Uterus (tissue), 3 donors: ENCODE measurements at regions not wholly inside any gene's neighbourhood (a gene's known extent, or its start where the extent isn't known, plus 50 kb on each side); places are given as distances from the start of the nearest gene placed in this dataset.

ENCODE experiments used
- DNase-seq, 2 donors: peaks; one replicate each; pipeline ENCODE4 v3.0.0-alpha.2; 2019 to 2020
- H3K27ac ChIP-seq, 2 donors: fragments of 200-600 bp; sonication (generic); 1 replicate in 1 of 2; 2 replicates in 1 of 2; pipeline ENCODE4 v1.5.1; 2016 to 2018
- H3K27me3 ChIP-seq, 2 donors: fragments of 200-600 bp; sonication (generic); one replicate each; pipeline ENCODE4 v1.5.1; 2018 to 2019; ENCODE audit warnings: control low read depth in 1 of 2
- H3K36me3 ChIP-seq, 2 donors: fragments of 200-600 bp; sonication (generic); one replicate each; pipeline ENCODE4 v1.5.1; 2019; ENCODE audit warnings: control low read depth in 1 of 2
- H3K4me1 ChIP-seq, 2 donors: fragments of 200-600 bp; sonication (generic); one replicate each; pipeline ENCODE4 v1.5.1; 2018 to 2019; ENCODE audit warnings: control low read depth in 1 of 2
- H3K4me3 ChIP-seq, 2 donors: fragments of 200-600 bp; sonication (generic); 1 replicate in 1 of 2; 2 replicates in 1 of 2; pipeline ENCODE4 v1.5.1; 2018 to 2019; ENCODE audit warnings: mild to moderate bottlenecking in 1 of 2
- H3K9me3 ChIP-seq, 2 donors: fragments of 200-600 bp; sonication (generic); one replicate each; pipeline ENCODE4 v1.5.1; 2019; ENCODE audit warnings: control low read depth in 1 of 2
- CTCF ChIP-seq, 4 experiments: fragments of 200-600 bp in 2 of 4; fragments of 450-650 bp in 2 of 4; sonication (generic) in 2 of 4; IDR thresholded peaks; one replicate each; pipeline ENCODE4 v1.5.1; 2016 to 2019; ENCODE audit warnings: antibody characterized with exemption in 4 of 4, mild to moderate bottlenecking in 2 of 4, moderate library complexity in 1 of 4
- POLR2A ChIP-seq, 2 donors: fragments of 450-650 bp; IDR thresholded peaks; one replicate each; pipeline ENCODE4 v1.6.1; 2016; ENCODE audit warnings: antibody characterized with exemption in 2 of 2, mild to moderate bottlenecking in 1 of 2, moderate library complexity in 1 of 2
- intact Hi-C: fragments of 100-400 bp; cut with DNase I; formaldehyde crosslinking; loops from one replicate; pipeline ENCODE4 v1.15.1; 2023; ENCODE audit warnings: low total_unique reads
- donor health status: DM: yes; HTN: yes; CAD: no.

GRCh38 chr3:80040067-80040466 is 272.3 kb upstream of the ROBO1 start:
- TF ChIP-seq CTCF (IDR thresholded peaks at IDR 0.05) = no peak
- Histone ChIP-seq H3K36me3 (no peaks in the 10 kb centered on the region), H3K27me3 (no peaks in the 10 kb centered on the region), H3K27ac (no peak overlapping the region), H3K4me1 (no peaks in the 10 kb centered on the region), H3K9me3 (no peaks in the 10 kb centered on the region), H3K4me3 (no peak overlapping the region)
- intact Hi-C loops = no loop called here
- DNase-seq = no peak

- Histone ChIP-seq H3K27ac (no peak overlapping the region), H3K36me3 (no peaks in the 10 kb centered on the region), H3K27me3 (no peaks in the 10 kb centered on the region), H3K4me3 (no peak overlapping the region), H3K4me1 (no peaks in the 10 kb centered on the region), H3K9me3 (no peaks in the 10 kb centered on the region)
- intact Hi-C loops = no loop called here
- TF ChIP-seq POLR2A (IDR thresholded peaks at IDR 0.05) (no peak), CTCF (IDR thresholded peaks at IDR 0.05) (no peak)
- no peak for DNase-seq
Measured at GRCh38 chr3:80036176-80036575, 268.4 kb upstream of the ROBO1 start.

GRCh38 chr3:80035021-80035420 is 267.2 kb upstream of the ROBO1 start:
- intact Hi-C loops = no loop called here
- DNase-seq = no peak
- TF ChIP-seq CTCF (IDR thresholded peaks at IDR 0.05) = no peak
- no peak for TF ChIP-seq POLR2A (IDR thresholded peaks at IDR 0.05)
- Histone ChIP-seq H3K27ac (no peak overlapping the region), H3K27me3 (no peaks in the 10 kb centered on the region), H3K4me3 (no peak overlapping the region), H3K4me1 (no peaks in the 10 kb centered on the region), H3K9me3 (no peaks in the 10 kb centered on the region), H3K36me3 (no peaks in the 10 kb centered on the region)

DNA sequence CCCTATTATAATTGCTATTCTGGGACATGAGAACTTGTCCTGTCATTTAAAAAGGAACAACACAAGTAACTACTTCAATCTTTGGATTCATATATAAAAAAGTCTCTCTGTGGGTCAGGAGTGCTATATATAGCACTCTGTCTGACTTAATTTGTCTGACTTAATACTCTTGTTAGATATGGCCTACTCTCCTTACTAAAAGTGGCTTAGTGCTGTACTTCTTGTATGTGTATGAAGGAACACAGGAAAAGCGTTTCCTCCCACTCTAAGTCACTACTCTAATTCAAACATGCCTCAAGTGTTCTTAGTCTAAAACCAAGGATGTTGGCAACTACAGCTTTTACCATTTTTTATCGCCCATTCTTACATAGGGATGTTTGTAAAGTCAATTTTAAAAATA is 255.2 kb upstream of the ROBO1 start:
- Histone ChIP-seq H3K36me3 (no peaks in the 10 kb centered on the region), H3K27me3 (no peaks in the 10 kb centered on the region), H3K27ac (no peak overlapping the region), H3K4me3 (no peak overlapping the region), H3K4me1 (no peaks in the 10 kb centered on the region), H3K9me3 (no peaks in the 10 kb centered on the region)
- intact Hi-C loops = no loop called here
- TF ChIP-seq POLR2A (IDR thresholded peaks at IDR 0.05) = no peak
- no peak for TF ChIP-seq CTCF (IDR thresholded peaks at IDR 0.05)
- DNase-seq = no peak

- intact Hi-C loops = no loop called here
- H3K36me3 ChIP-seq = no peaks in the 10 kb centered on the region
- H3K9me3 ChIP-seq = no peaks in the 10 kb centered on the region
- no peak for TF ChIP-seq CTCF (IDR thresholded peaks at IDR 0.05)
- TF ChIP-seq POLR2A (IDR thresholded peaks at IDR 0.05) = no peak
- no peaks in the 10 kb centered on the region for H3K27me3 ChIP-seq
- no peaks in the 10 kb centered on the region for H3K4me1 ChIP-seq
- H3K4me3 ChIP-seq = no peak overlapping the region
- no peak overlapping the region for H3K27ac ChIP-seq
- no peak for DNase-seq
Measured at GRCh38 chr3:80018375-80018774, 250.6 kb upstream of the ROBO1 start.
